ENCODE measurements at regions not wholly inside any gene's neighbourhood (a gene's known extent, or its start where the extent isn't known, plus 50 kb on each side); places are given as distances from the start of the nearest gene placed in this dataset.

- no peaks in the 10 kb centered on the region for H3K4me1 Mint-ChIP-seq (ENCODE audit: low read depth)
- no peak overlapping the region for H3K27ac Mint-ChIP-seq
- no peak overlapping the region for H3K4me3 Mint-ChIP-seq (ENCODE audit: low read depth)
- no peaks in the 10 kb centered on the region for H3K36me3 Mint-ChIP-seq (ENCODE audit: insufficient read depth)
- H3K27me3 Mint-ChIP-seq = peaks cover 10% of the 10 kb centered on the region
- no peak for DNase-seq (ENCODE audit: low spot score, unreplicated experiment)
- TF ChIP-seq CTCF (IDR thresholded peaks at IDR 0.05; ENCODE audit: unreplicated experiment) = no peak
- no peaks in the 10 kb centered on the region for H3K9me3 Mint-ChIP-seq (ENCODE audit: low read depth)
These were observed 136.0 kb upstream of the THBS1 start for GRCh38 chr15:39444735-39445470.

- Mint-ChIP-seq H3K4me3 (ENCODE audit: low read depth) (no peak overlapping the region), H3K27ac (no peak overlapping the region), H3K27me3 (peaks cover 10% of the 10 kb centered on the region), H3K36me3 (ENCODE audit: insufficient read depth) (no peaks in the 10 kb centered on the region), H3K4me1 (ENCODE audit: low read depth) (no peaks in the 10 kb centered on the region), H3K9me3 (ENCODE audit: low read depth) (no peaks in the 10 kb centered on the region)
- no peak for DNase-seq (ENCODE audit: low spot score, unreplicated experiment)
- TF ChIP-seq CTCF (IDR thresholded peaks at IDR 0.05; ENCODE audit: unreplicated experiment) = no peak
These were observed 134.9 kb upstream of the THBS1 start for GRCh38 chr15:39445931-39446330.

GRCh38 chr15:39447346-39447745 is 133.5 kb upstream of the THBS1 start:
- Mint-ChIP-seq H3K4me3 (ENCODE audit: low read depth) (no peak overlapping the region), H3K4me1 (ENCODE audit: low read depth) (no peaks in the 10 kb centered on the region), H3K36me3 (ENCODE audit: insufficient read depth) (no peaks in the 10 kb centered on the region), H3K9me3 (ENCODE audit: low read depth) (no peaks in the 10 kb centered on the region), H3K27ac (no peak overlapping the region), H3K27me3 (peaks cover 8% of the 10 kb centered on the region)
- TF ChIP-seq CTCF (IDR thresholded peaks at IDR 0.05; ENCODE audit: unreplicated experiment) = no peak
- DNase-seq (ENCODE audit: low spot score, unreplicated experiment) = no peak

GRCh38 chr15:39447881-39448280 is 133.0 kb upstream of the THBS1 start:
- no peak overlapping the region for H3K4me3 Mint-ChIP-seq (ENCODE audit: low read depth)
- no peaks in the 10 kb centered on the region for H3K36me3 Mint-ChIP-seq (ENCODE audit: insufficient read depth)
- no peak for TF ChIP-seq CTCF (IDR thresholded peaks at IDR 0.05; ENCODE audit: unreplicated experiment)
- H3K4me1 Mint-ChIP-seq (ENCODE audit: low read depth) = no peaks in the 10 kb centered on the region
- no peaks in the 10 kb centered on the region for H3K9me3 Mint-ChIP-seq (ENCODE audit: low read depth)
- no peak overlapping the region for H3K27ac Mint-ChIP-seq
- DNase-seq (ENCODE audit: low spot score, unreplicated experiment) = no peak
- H3K27me3 Mint-ChIP-seq = peaks cover 8% of the 10 kb centered on the region

- H3K27me3 Mint-ChIP-seq = peaks cover 8% of the 10 kb centered on the region
- H3K9me3 Mint-ChIP-seq (ENCODE audit: low read depth) = no peaks in the 10 kb centered on the region
- DNase-seq (ENCODE audit: low spot score, unreplicated experiment) = no peak
- TF ChIP-seq CTCF (IDR thresholded peaks at IDR 0.05; ENCODE audit: unreplicated experiment) = no peak
- no peaks in the 10 kb centered on the region for H3K36me3 Mint-ChIP-seq (ENCODE audit: insufficient read depth)
- H3K27ac Mint-ChIP-seq = no peak overlapping the region
- no peaks in the 10 kb centered on the region for H3K4me1 Mint-ChIP-seq (ENCODE audit: low read depth)
- no peak overlapping the region for H3K4me3 Mint-ChIP-seq (ENCODE audit: low read depth)
These were observed 132.5 kb upstream of the THBS1 start for GRCh38 chr15:39448409-39448808.

All from progenitor cell of endocrine pancreas (in vitro differentiated cells).